NCI-H2107 treated with DMSO at 0.1 percent for 48 hours (cell line): ENCODE measurements at regions not wholly inside any gene's neighbourhood (a gene's known extent, or its start where the extent isn't known, plus 50 kb on each side); places are given as distances from the start of the nearest gene placed in this dataset.
"Not testable (repeated sequence)": the region's sequence is repeated elsewhere in the genome, so short reads cannot be mapped to it uniquely, and the experiment has no call there.

Experiments
- DNase-seq: peaks from one replicate; lab custom pipeline; 2025; ENCODE audit not compliant: unreplicated experiment; lab: John Stamatoyannopoulos, UW

- DNase-seq = no peak
Observed at GRCh38 chr3:147471741-147472140, 62.6 kb downstream of the ZIC1 start.

GRCh38 chr3:147472846-147473245, 63.7 kb downstream of the ZIC1 start:
- no peak for DNase-seq

- DNase-seq = no peak
Observed at GRCh38 chr3:147483145-147483544, 74.0 kb downstream of the ZIC1 start.

- no peak for DNase-seq
Observed at GRCh38 chr3:147483578-147483977, 74.4 kb downstream of the ZIC1 start.

GRCh38 chr3:147493065-147493464, 83.9 kb downstream of the ZIC1 start:
- DNase-seq = no peak

- peak; percentile 39 for DNase-seq
Observed at GRCh38 chr3:147493666-147494065, 84.5 kb downstream of the ZIC1 start.

GRCh38 chr3:147497286-147497685, 88.1 kb downstream of the ZIC1 start:
- DNase-seq = no peak

GRCh38 chr3:147507638-147508286, 98.6 kb downstream of the ZIC1 start:
- no peak for DNase-seq

- DNase-seq = no peak
Observed at GRCh38 chr3:147509448-147509847, 100.3 kb downstream of the ZIC1 start.

GRCh38 chr3:147513785-147514184, 104.6 kb downstream of the ZIC1 start:
- DNase-seq = no peak

GRCh38 chr3:147514366-147515160, 105.4 kb downstream of the ZIC1 start:
- DNase-seq = no peak

GRCh38 chr3:147518465-147518864, 109.3 kb downstream of the ZIC1 start:
- no peak for DNase-seq

GRCh38 chr3:147521646-147522045, 112.5 kb downstream of the ZIC1 start:
- DNase-seq = no peak

- DNase-seq = not testable (repeated sequence)
Observed at GRCh38 chr3:147522780-147523179, 113.6 kb downstream of the ZIC1 start.

GRCh38 chr3:147529551-147529950, 120.4 kb downstream of the ZIC1 start:
- no peak for DNase-seq

- no peak for DNase-seq
Observed at GRCh38 chr3:147538034-147538433, 128.9 kb downstream of the ZIC1 start.

- no peak for DNase-seq
Observed at GRCh38 chr3:147540921-147541320, 131.8 kb downstream of the ZIC1 start.

- no peak for DNase-seq
Observed at GRCh38 chr3:147544290-147544689, 135.1 kb downstream of the ZIC1 start.

GRCh38 chr3:147551491-147551890, 142.3 kb downstream of the ZIC1 start:
- no peak for DNase-seq

GRCh38 chr3:147554332-147554731, 145.2 kb downstream of the ZIC1 start:
- DNase-seq = no peak

- no peak for DNase-seq
Observed at GRCh38 chr3:147572970-147573340, 163.8 kb downstream of the ZIC1 start.

- no peak for DNase-seq
Observed at GRCh38 chr3:147574621-147575020, 165.5 kb downstream of the ZIC1 start.

- no peak for DNase-seq
Observed at GRCh38 chr3:147575391-147575790, 166.2 kb downstream of the ZIC1 start.
